HEK293T (cell line): ENCODE measurements at regions not wholly inside any gene's neighbourhood (a gene's known extent, or its start where the extent isn't known, plus 50 kb on each side); places are given as distances from the start of the nearest gene placed in this dataset.

Experiments
- CTBP1 ChIP-seq: fragments of 450-650 bp; IDR thresholded peaks from 2 replicates; pipeline ENCODE4 v1.6.1; 2016; ENCODE audit warnings: borderline replicate concordance
- FOXA1 ChIP-seq: fragments of 450-650 bp; IDR thresholded peaks from 2 replicates; pipeline ENCODE4 v1.6.1; 2016; ENCODE audit warnings: mild to moderate bottlenecking
- FOXK2 ChIP-seq: fragments of 450-650 bp; IDR thresholded peaks from 2 replicates; pipeline ENCODE4 v1.6.1; 2016; ENCODE audit warnings: mild to moderate bottlenecking
- FOXM1 ChIP-seq: fragments of 450-650 bp; IDR thresholded peaks from 2 replicates; pipeline ENCODE4 v1.6.1; 2017; ENCODE audit warnings: mild to moderate bottlenecking, borderline replicate concordance
- HDGF ChIP-seq: fragments of 450-650 bp; IDR thresholded peaks from 2 replicates; pipeline ENCODE4 v1.6.1; 2017; ENCODE audit warnings: antibody characterized with exemption, borderline replicate concordance
- NFRKB ChIP-seq: fragments of 450-650 bp; IDR thresholded peaks from 2 replicates; pipeline ENCODE4 v1.6.1; 2016; ENCODE audit warnings: mild to moderate bottlenecking, moderate library complexity
- PKNOX1 ChIP-seq: fragments of 450-650 bp; IDR thresholded peaks from 2 replicates; pipeline ENCODE4 v1.6.1; 2016
- SP1 ChIP-seq: fragments of 450-650 bp; IDR thresholded peaks from 2 replicates; pipeline ENCODE4 v1.6.1; 2017
- SUZ12 ChIP-seq: fragments of 450-650 bp; IDR thresholded peaks from 2 replicates; pipeline ENCODE4 v1.6.1; 2016; ENCODE audit warnings: mild to moderate bottlenecking
- TARDBP ChIP-seq: fragments of 450-650 bp; IDR thresholded peaks from 2 replicates; pipeline ENCODE4 v1.6.1; 2016

- TF ChIP-seq FOXM1: no peak
- no peak for TF ChIP-seq SP1
- no peak for TF ChIP-seq SUZ12
- TF ChIP-seq TARDBP: no peak
- no peak for TF ChIP-seq CTBP1
- no peak for TF ChIP-seq FOXA1
- no peak for TF ChIP-seq FOXK2
- TF ChIP-seq NFRKB: no peak
- TF ChIP-seq PKNOX1: no peak
- no peak for TF ChIP-seq HDGF
These were observed 539.8 kb upstream of the ZNF608 start for GRCh38 chr5:125286271-125286670.
